Astrocyte (in vitro differentiated cells and primary cell): ENCODE measurements at regions not wholly inside any gene's neighbourhood (a gene's known extent, or its start where the extent isn't known, plus 50 kb on each side); places are given as distances from the start of the nearest gene placed in this dataset.

ENCODE experiments used
- DNase-seq: peaks from one replicate; pipeline ENCODE4 v3.0.0-alpha.2; 2010; ENCODE audit warnings: low read depth
- FAIRE-seq: peaks from 2 replicates; lab custom pipeline; 2011; peaks lifted over from hg19 to GRCh38; lab: Jason Lieb, UNC
- H2AFZ ChIP-seq: 2 replicates; pipeline ENCODE4 v1.6.0; 2012; ENCODE audit warnings: low read depth, low read length, inconsistent platforms
- H3K27ac ChIP-seq: 2 replicates; pipeline ENCODE4 v1.5.1; 2011; ENCODE audit warnings: low read depth, low read length, inconsistent platforms
- H3K27me3 ChIP-seq: 2 replicates; pipeline ENCODE4 v1.6.0; 2011; ENCODE audit warnings: low read length, inconsistent platforms; ENCODE audit not compliant: insufficient read depth
- H3K36me3 ChIP-seq: 2 replicates; pipeline ENCODE4 v1.5.1; 2011; ENCODE audit warnings: low read length, inconsistent platforms; ENCODE audit not compliant: insufficient read depth
- H3K4me1 ChIP-seq: 2 replicates; pipeline ENCODE4 v1.5.1; 2011; ENCODE audit warnings: low read length, inconsistent platforms; ENCODE audit not compliant: insufficient read depth
- H3K4me2 ChIP-seq: 2 replicates; pipeline ENCODE4 v1.6.0; 2012; ENCODE audit warnings: low read length, inconsistent platforms
- H3K4me3 ChIP-seq: 2 replicates; pipeline ENCODE4 v1.5.1; 2011; ENCODE audit warnings: low read depth, mild to moderate bottlenecking, low read length, inconsistent platforms; ENCODE audit not compliant: insufficient read depth
- H3K79me2 ChIP-seq: 2 replicates; pipeline ENCODE4 v1.6.0; 2012; ENCODE audit warnings: mild to moderate bottlenecking, low read length, inconsistent platforms; ENCODE audit not compliant: insufficient read depth
- H3K9ac ChIP-seq: 2 replicates; pipeline ENCODE4 v1.6.0; 2012; ENCODE audit warnings: mild to moderate bottlenecking, low read length, inconsistent platforms
- H3K9me3 ChIP-seq: 2 replicates; pipeline ENCODE4 v1.5.1; 2012; ENCODE audit warnings: low read depth, mild to moderate bottlenecking, low read length, inconsistent platforms; ENCODE audit not compliant: insufficient read depth
- H4K20me1 ChIP-seq: 2 replicates; pipeline ENCODE4 v1.6.0; 2012; ENCODE audit warnings: low read length, inconsistent platforms; ENCODE audit not compliant: insufficient read depth
- H3K27ac Mint-ChIP-seq: one replicate; pipeline ENCODE4 v1.8.0; 2021; ENCODE audit warnings: mild to moderate bottlenecking, mixed read lengths; ENCODE audit not compliant: unreplicated experiment
- H3K27me3 Mint-ChIP-seq: one replicate; pipeline ENCODE4 v1.8.0; 2021; ENCODE audit warnings: low read depth, mixed read lengths; ENCODE audit not compliant: unreplicated experiment
- H3K36me3 Mint-ChIP-seq: one replicate; pipeline ENCODE4 v1.8.0; 2021; ENCODE audit warnings: low read depth, mixed read lengths; ENCODE audit not compliant: unreplicated experiment
- H3K4me1 Mint-ChIP-seq: one replicate; pipeline ENCODE4 v1.8.0; 2021; ENCODE audit warnings: low read depth, mixed read lengths; ENCODE audit not compliant: unreplicated experiment
- H3K4me3 Mint-ChIP-seq: one replicate; pipeline ENCODE4 v1.8.0; 2021; ENCODE audit warnings: mild to moderate bottlenecking, moderate library complexity, mixed read lengths; ENCODE audit not compliant: unreplicated experiment
- H3K9me3 Mint-ChIP-seq: one replicate; pipeline ENCODE4 v1.8.0; 2021; ENCODE audit warnings: mild to moderate bottlenecking, mixed read lengths; ENCODE audit not compliant: unreplicated experiment
- CTCF ChIP-seq: IDR thresholded peaks from 2 replicates; pipeline ENCODE4 v1.5.1; 2011; ENCODE audit warnings: low read depth, mild to moderate bottlenecking, inconsistent platforms, low read length, moderate library complexity; ENCODE audit not compliant: insufficient read depth
- EZH2 ChIP-seq: IDR thresholded peaks from 2 replicates; pipeline ENCODE4 v1.6.1; 2012; ENCODE audit warnings: mild to moderate bottlenecking, low read length, inconsistent platforms; ENCODE audit not compliant: insufficient read depth

GRCh38 chr11:8318536-8318935 lies 54.9 kb upstream of the LMO1 start:
- no peak overlapping the region for H2AFZ ChIP-seq
- DNase-seq (no peak), FAIRE-seq (no peak)
- H3K27me3 Mint-ChIP-seq = peaks cover 42% of the 10 kb centered on the region
- no peaks in the 10 kb centered on the region for H3K36me3 ChIP-seq
- H3K4me3 Mint-ChIP-seq = no peak overlapping the region
- H3K4me3 ChIP-seq = no peak overlapping the region
- no peaks in the 10 kb centered on the region for H3K4me1 ChIP-seq
- H3K9me3 Mint-ChIP-seq = peaks cover 9% of the 10 kb centered on the region
- no peaks in the 10 kb centered on the region for H4K20me1 ChIP-seq
- H3K9ac ChIP-seq = no peak overlapping the region
- no peak for TF ChIP-seq CTCF
- TF ChIP-seq EZH2 = no peak
- no peaks in the 10 kb centered on the region for H3K36me3 Mint-ChIP-seq
- no peak overlapping the region for H3K4me2 ChIP-seq
- no peak overlapping the region for H3K27ac ChIP-seq
- H3K27me3 ChIP-seq = peaks cover 7% of the 10 kb centered on the region
- H3K9me3 ChIP-seq = no peaks in the 10 kb centered on the region
- H3K79me2 ChIP-seq = no peaks in the 10 kb centered on the region
- no peak overlapping the region for H3K27ac Mint-ChIP-seq
- no peaks in the 10 kb centered on the region for H3K4me1 Mint-ChIP-seq

- H3K4me2 ChIP-seq = no peak overlapping the region
- TF ChIP-seq EZH2 (no peak), CTCF (no peak)
- H2AFZ ChIP-seq = no peak overlapping the region
- Mint-ChIP-seq H3K27me3 (peaks cover 45% of the 10 kb centered on the region), H3K4me1 (no peaks in the 10 kb centered on the region), H3K36me3 (no peaks in the 10 kb centered on the region), H3K27ac (no peak overlapping the region), H3K4me3 (no peak overlapping the region), H3K9me3 (peaks cover 8% of the 10 kb centered on the region)
- no peaks in the 10 kb centered on the region for H3K4me1 ChIP-seq
- H3K4me3 ChIP-seq = no peak overlapping the region
- H3K9me3 ChIP-seq = no peaks in the 10 kb centered on the region
- DNase-seq (peak; percentile 28), FAIRE-seq (no peak)
- no peaks in the 10 kb centered on the region for H3K79me2 ChIP-seq
- H3K36me3 ChIP-seq = no peaks in the 10 kb centered on the region
- no peak overlapping the region for H3K9ac ChIP-seq
- peaks cover 7% of the 10 kb centered on the region for H3K27me3 ChIP-seq
- H4K20me1 ChIP-seq = no peaks in the 10 kb centered on the region
- H3K27ac ChIP-seq = no peak overlapping the region
These were observed 53.5 kb upstream of the LMO1 start for GRCh38 chr11:8317159-8317558.

- Histone ChIP-seq H3K9me3 (no peaks in the 10 kb centered on the region), H3K4me2 (no peak overlapping the region), H3K4me1 (no peaks in the 10 kb centered on the region), H3K79me2 (no peaks in the 10 kb centered on the region), H3K27ac (no peak overlapping the region), H3K27me3 (peaks cover 7% of the 10 kb centered on the region), H3K9ac (no peak overlapping the region), H2AFZ (no peak overlapping the region), H3K4me3 (no peak overlapping the region), H3K36me3 (no peaks in the 10 kb centered on the region), H4K20me1 (no peaks in the 10 kb centered on the region)
- no peak for TF ChIP-seq EZH2
- no peak for TF ChIP-seq CTCF
- Mint-ChIP-seq H3K27me3 (peaks cover 49% of the 10 kb centered on the region), H3K4me1 (no peaks in the 10 kb centered on the region), H3K9me3 (peaks cover 3% of the 10 kb centered on the region), H3K36me3 (no peaks in the 10 kb centered on the region), H3K27ac (no peak overlapping the region), H3K4me3 (no peak overlapping the region)
- FAIRE-seq = no peak
- no peak for DNase-seq
These were observed 52.3 kb upstream of the LMO1 start for GRCh38 chr11:8315954-8316353.
